C1 segment of cervical spinal cord (tissue), 14 donors: ENCODE measurements at regions not wholly inside any gene's neighbourhood (a gene's known extent, or its start where the extent isn't known, plus 50 kb on each side); places are given as distances from the start of the nearest gene placed in this dataset.
"Not testable (repeated sequence)": the region's sequence is repeated elsewhere in the genome, so short reads cannot be mapped to it uniquely, and the experiment has no call there.

Source experiments
- DNase-seq, 14 donors: peaks; one replicate each; lab custom pipeline; 2025; lab: John Stamatoyannopoulos, UW

GRCh38 chr4:104549736-104550135 is 55.0 kb upstream of the CXXC4 start:
- no peak for DNase-seq

- DNase-seq = no peak
Observed at GRCh38 chr4:104559502-104559901, 64.8 kb upstream of the CXXC4 start.

- no peak for DNase-seq
Observed at GRCh38 chr4:104571341-104571740, 76.6 kb upstream of the CXXC4 start.

- DNase-seq = no peak
Observed at GRCh38 chr4:104574371-104574770, 79.7 kb upstream of the CXXC4 start.

GRCh38 chr4:104575278-104575677 is 80.6 kb upstream of the CXXC4 start:
- DNase-seq = no peak

- DNase-seq = no peak
Observed at GRCh38 chr4:104577405-104577804, 82.7 kb upstream of the CXXC4 start.

- not testable (repeated sequence) for DNase-seq
Observed at GRCh38 chr4:104581476-104581875, 86.8 kb upstream of the CXXC4 start.

GRCh38 chr4:104582056-104582455 is 87.4 kb upstream of the CXXC4 start:
- DNase-seq = not testable (repeated sequence)

GRCh38 chr4:104589264-104589868 is 94.7 kb upstream of the CXXC4 start:
- no peak for DNase-seq

- DNase-seq = peak in 1 of 14 donors; percentile 1
Observed at GRCh38 chr4:104591510-104591911, 96.8 kb upstream of the CXXC4 start.

- DNase-seq = no peak
Observed at GRCh38 chr4:104592183-104592582, 97.5 kb upstream of the CXXC4 start.

- DNase-seq = no peak
Observed at GRCh38 chr4:104593019-104593418, 98.3 kb upstream of the CXXC4 start.

GRCh38 chr4:104596189-104596588 is 101.5 kb upstream of the CXXC4 start:
- no peak for DNase-seq

- DNase-seq = no peak
Observed at GRCh38 chr4:104615496-104615895, 120.8 kb upstream of the CXXC4 start.

GRCh38 chr4:104615926-104616325 is 121.2 kb upstream of the CXXC4 start:
- DNase-seq = no peak

- peak in 6 of 14 donors; percentile 13 to 61 (median 18) for DNase-seq
Observed at GRCh38 chr4:104616401-104616820, 121.7 kb upstream of the CXXC4 start.

GRCh38 chr4:104625706-104626105 is 131.0 kb upstream of the CXXC4 start:
- no peak for DNase-seq

GRCh38 chr4:104629601-104630000 is 134.9 kb upstream of the CXXC4 start:
- no peak for DNase-seq

GRCh38 chr4:104630272-104630671 is 135.6 kb upstream of the CXXC4 start:
- DNase-seq = no peak

- no peak for DNase-seq
Observed at GRCh38 chr4:104631000-104631399, 136.3 kb upstream of the CXXC4 start.

GRCh38 chr4:104641418-104641817 is 146.7 kb upstream of the CXXC4 start:
- no peak for DNase-seq

- no peak for DNase-seq
Observed at GRCh38 chr4:104642521-104642920, 147.8 kb upstream of the CXXC4 start.

GRCh38 chr4:104643805-104644204 is 149.1 kb upstream of the CXXC4 start:
- no peak for DNase-seq

GRCh38 chr4:104649631-104650030 is 154.9 kb upstream of the CXXC4 start:
- DNase-seq = no peak
